ENCODE measurements at regions not wholly inside any gene's neighbourhood (a gene's known extent, or its start where the extent isn't known, plus 50 kb on each side); places are given as distances from the start of the nearest gene placed in this dataset.

GRCh38 chr6:85802162-85802561 lies 159.5 kb upstream of the SYNCRIP start:
- no peak for TF ChIP-seq GABPA (IDR thresholded peaks at IDR 0.05; ENCODE audit: low read depth)
- no peak for TF ChIP-seq CTCF (IDR thresholded peaks at IDR 0.05; ENCODE audit: insufficient read depth, low read length)
- no peak for TF ChIP-seq POLR2AphosphoS5 (IDR thresholded peaks at IDR 0.05; ENCODE audit: low read depth)
- TF ChIP-seq REST (IDR thresholded peaks at IDR 0.05; ENCODE audit: insufficient replicate concordance, low read depth) = no peak
